ENCODE measurements at regions not wholly inside any gene's neighbourhood (a gene's known extent, or its start where the extent isn't known, plus 50 kb on each side); places are given as distances from the start of the nearest gene placed in this dataset.

- Histone ChIP-seq H3K36me3 (no peaks in the 10 kb centered on the region), H3K27ac (no peak overlapping the region), H3K4me3 (no peak overlapping the region), H3K27me3 (no peaks in the 10 kb centered on the region), H3K9me3 (no peaks in the 10 kb centered on the region), H3K4me1 (no peaks in the 10 kb centered on the region)
- no peak for TF ChIP-seq POLR2AphosphoS5 (IDR thresholded peaks at IDR 0.05)
- TF ChIP-seq POLR2A (IDR thresholded peaks at IDR 0.05), result no peak
- no peak for TF ChIP-seq CTCF (IDR thresholded peaks at IDR 0.05)
- no peak for DNase-seq (ENCODE audit: low spot score in 2 of 2)
- intact Hi-C loops (cut with DNase I; ENCODE audit: low total_unique reads), result no loop called here
Observed at GRCh38 chr4:57640391-57641100, 530.4 kb upstream of the IGFBP7 start.

DNA sequence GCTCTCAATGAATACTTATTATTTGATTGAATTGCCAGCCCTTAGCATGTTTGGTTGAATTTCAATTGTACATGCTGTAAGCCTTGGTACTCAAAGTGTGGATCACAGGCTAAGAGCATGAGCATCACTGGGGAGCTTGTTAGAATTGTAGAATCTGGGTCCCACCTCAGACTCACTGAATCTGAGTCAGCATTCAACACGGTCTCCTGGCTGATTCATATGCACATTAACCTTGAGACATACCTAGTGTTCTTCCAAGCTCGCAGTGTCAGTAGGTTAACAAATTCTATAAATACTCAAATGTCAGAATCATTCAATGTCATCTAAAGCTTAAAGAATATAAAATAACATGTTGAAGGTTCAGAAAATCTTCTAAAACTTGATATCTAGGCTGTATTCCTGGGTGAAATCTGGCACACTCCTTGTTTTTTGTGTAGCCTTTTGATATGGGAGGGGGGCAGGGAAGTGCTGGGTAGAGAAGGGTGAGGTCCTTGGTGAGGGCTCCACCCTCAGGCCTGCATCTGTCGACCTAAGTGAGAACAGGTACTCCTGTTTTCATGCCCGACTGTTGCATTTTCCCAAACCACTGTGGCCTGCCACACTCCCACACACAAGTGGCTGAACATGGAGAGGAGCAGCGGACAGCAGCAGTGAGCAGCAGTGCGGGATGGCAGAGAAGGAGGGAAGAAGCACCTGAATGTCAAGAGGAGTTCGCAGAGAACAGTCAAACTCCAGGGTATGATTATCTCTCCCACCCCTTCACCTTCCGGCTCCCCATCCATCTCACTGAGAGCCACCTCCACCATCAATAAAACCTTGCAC lies 529.6 kb upstream of the IGFBP7 start:
- no peak for TF ChIP-seq POLR2AphosphoS5 (IDR thresholded peaks at IDR 0.05)
- no peak for TF ChIP-seq POLR2A (IDR thresholded peaks at IDR 0.05)
- TF ChIP-seq CTCF (IDR thresholded peaks at IDR 0.05), result no peak
- Histone ChIP-seq H3K9me3 (no peaks in the 10 kb centered on the region), H3K27me3 (no peaks in the 10 kb centered on the region), H3K4me1 (no peaks in the 10 kb centered on the region), H3K4me3 (no peak overlapping the region), H3K36me3 (no peaks in the 10 kb centered on the region), H3K27ac (no peak overlapping the region)
- DNase-seq (ENCODE audit: low spot score in 2 of 2), result no peak
- intact Hi-C loops (cut with DNase I; ENCODE audit: low total_unique reads), result no loop called here

GRCh38 chr4:57635910-57636309 lies 525.7 kb upstream of the IGFBP7 start:
- no peak for TF ChIP-seq POLR2AphosphoS5 (IDR thresholded peaks at IDR 0.05)
- TF ChIP-seq CTCF (IDR thresholded peaks at IDR 0.05), result no peak
- no peak for TF ChIP-seq POLR2A (IDR thresholded peaks at IDR 0.05)
- Histone ChIP-seq H3K4me3 (no peak overlapping the region), H3K27ac (no peak overlapping the region), H3K36me3 (no peaks in the 10 kb centered on the region), H3K4me1 (no peaks in the 10 kb centered on the region), H3K27me3 (no peaks in the 10 kb centered on the region), H3K9me3 (no peaks in the 10 kb centered on the region)
- no peak for DNase-seq (ENCODE audit: low spot score in 2 of 2)
- intact Hi-C loops (cut with DNase I; ENCODE audit: low total_unique reads), result no loop called here

- Histone ChIP-seq H3K36me3 (no peaks in the 10 kb centered on the region), H3K27ac (no peak overlapping the region), H3K4me1 (no peaks in the 10 kb centered on the region), H3K27me3 (no peaks in the 10 kb centered on the region), H3K4me3 (no peak overlapping the region), H3K9me3 (no peaks in the 10 kb centered on the region)
- intact Hi-C loops (cut with DNase I; ENCODE audit: low total_unique reads), result no loop called here
- no peak for TF ChIP-seq POLR2AphosphoS5 (IDR thresholded peaks at IDR 0.05)
- TF ChIP-seq POLR2A (IDR thresholded peaks at IDR 0.05), result no peak
- TF ChIP-seq CTCF (IDR thresholded peaks at IDR 0.05), result no peak
- no peak for DNase-seq (ENCODE audit: low spot score in 2 of 2)
Observed at GRCh38 chr4:57633212-57633859, 523.2 kb upstream of the IGFBP7 start.

DNA sequence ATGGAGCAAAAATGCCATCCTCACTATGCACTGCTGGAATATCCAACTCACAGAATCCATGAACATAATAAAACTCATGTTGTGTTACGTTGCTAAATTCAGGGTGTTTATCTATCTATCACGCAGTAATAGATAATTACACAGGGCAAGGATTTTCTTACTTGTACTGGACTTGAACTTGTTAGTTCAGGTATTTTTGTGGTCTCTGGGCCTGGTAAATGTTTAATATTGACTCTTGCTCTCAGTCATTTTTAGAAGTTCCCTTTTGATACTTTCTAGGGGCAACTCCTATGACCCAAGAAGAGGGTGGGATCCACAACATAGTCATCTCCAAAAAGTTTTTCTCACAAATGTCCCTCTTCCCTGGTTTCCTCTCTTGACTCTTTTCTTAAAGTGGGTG lies 522.4 kb upstream of the IGFBP7 start:
- intact Hi-C loops (cut with DNase I; ENCODE audit: low total_unique reads), result no loop called here
- no peak for TF ChIP-seq POLR2AphosphoS5 (IDR thresholded peaks at IDR 0.05)
- no peak for TF ChIP-seq CTCF (IDR thresholded peaks at IDR 0.05)
- TF ChIP-seq POLR2A (IDR thresholded peaks at IDR 0.05), result no peak
- Histone ChIP-seq H3K36me3 (no peaks in the 10 kb centered on the region), H3K27ac (no peak overlapping the region), H3K27me3 (no peaks in the 10 kb centered on the region), H3K9me3 (no peaks in the 10 kb centered on the region), H3K4me3 (no peak overlapping the region), H3K4me1 (no peaks in the 10 kb centered on the region)
- DNase-seq (ENCODE audit: low spot score in 2 of 2), result no peak
